H9 (cell line): ENCODE measurements at regions not wholly inside any gene's neighbourhood (a gene's known extent, or its start where the extent isn't known, plus 50 kb on each side); places are given as distances from the start of the nearest gene placed in this dataset.

Experiments used
- DNase-seq: peaks from one replicate; pipeline ENCODE4 v3.0.0-alpha.2; 2017
- H2AFZ ChIP-seq: one replicate; pipeline ENCODE4 v1.6.1; 2013; ENCODE audit warnings: mild to moderate bottlenecking, low read length, control low read depth, moderate library complexity
- H2AK5ac ChIP-seq: 2 replicates; pipeline ENCODE4 v1.6.1; 2013; ENCODE audit warnings: low read length, control low read depth, mixed read lengths; ENCODE audit not compliant: insufficient read length
- H2BK120ac ChIP-seq: one replicate; pipeline ENCODE4 v1.6.1; 2013; ENCODE audit warnings: low read depth, mild to moderate bottlenecking, low read length, control low read depth, inconsistent platforms; ENCODE audit not compliant: poor library complexity, severe bottlenecking
- H2BK12ac ChIP-seq: 2 replicates; pipeline ENCODE4 v1.6.1; 2013; ENCODE audit warnings: low read length, control low read depth, mixed read lengths, low read depth; ENCODE audit not compliant: insufficient read length
- H2BK15ac ChIP-seq: 2 replicates; pipeline ENCODE4 v1.6.1; 2013; ENCODE audit warnings: low read depth, low read length, control low read depth
- H2BK20ac ChIP-seq: one replicate; pipeline ENCODE4 v1.6.1; 2013; ENCODE audit warnings: low read depth, mild to moderate bottlenecking, low read length, control low read depth, inconsistent platforms; ENCODE audit not compliant: poor library complexity, severe bottlenecking
- H2BK5ac ChIP-seq: 2 replicates; pipeline ENCODE4 v1.6.1; 2013; ENCODE audit warnings: low read length, control low read depth, mixed read lengths; ENCODE audit not compliant: insufficient read length
- H3K14ac ChIP-seq: 2 replicates; pipeline ENCODE4 v1.6.1; 2013; ENCODE audit warnings: low read length, control low read depth; ENCODE audit not compliant: insufficient read depth
- H3K18ac ChIP-seq: 2 replicates; pipeline ENCODE4 v1.6.1; 2013; ENCODE audit warnings: low read depth, mild to moderate bottlenecking, mixed read lengths, low read length, control low read depth; ENCODE audit not compliant: insufficient read length
- H3K23ac ChIP-seq: 2 replicates; pipeline ENCODE4 v1.6.1; 2013; ENCODE audit warnings: low read length, control low read depth, mixed read lengths, low read depth; ENCODE audit not compliant: insufficient read length
- H3K23me2 ChIP-seq: 2 replicates; pipeline ENCODE4 v1.6.1; 2013; ENCODE audit warnings: low read depth, mild to moderate bottlenecking, mixed read lengths, low read length, control low read depth; ENCODE audit not compliant: insufficient read length, poor library complexity, severe bottlenecking
- H3K27ac ChIP-seq: 2 replicates; pipeline ENCODE4 v1.5.1; 2013; ENCODE audit warnings: low read length, control low read depth, mixed read lengths, low read depth; ENCODE audit not compliant: insufficient read length
- H3K27me3 ChIP-seq: 2 replicates; pipeline ENCODE4 v1.6.1; 2013; ENCODE audit warnings: low read length, control low read depth, inconsistent platforms; ENCODE audit not compliant: insufficient read depth
- H3K4ac ChIP-seq: 2 replicates; pipeline ENCODE4 v1.6.1; 2013; ENCODE audit warnings: low read depth, mild to moderate bottlenecking, control low read depth, inconsistent platforms, low read length, moderate library complexity
- H3K4me1 ChIP-seq: 2 replicates; pipeline ENCODE4 v1.6.1; 2013; ENCODE audit warnings: low read length, control low read depth, inconsistent platforms; ENCODE audit not compliant: insufficient read depth
- H3K4me2 ChIP-seq: 2 replicates; pipeline ENCODE4 v1.6.1; 2013; ENCODE audit warnings: low read length, control low read depth, mixed read lengths; ENCODE audit not compliant: insufficient read length, insufficient read depth
- H3K56ac ChIP-seq: 2 replicates; pipeline ENCODE4 v1.6.1; 2013; ENCODE audit warnings: low read depth, mild to moderate bottlenecking, mixed read lengths, low read length, control low read depth; ENCODE audit not compliant: insufficient read length
- H3K79me1 ChIP-seq: 2 replicates; pipeline ENCODE4 v1.6.1; 2013; ENCODE audit warnings: low read depth, mild to moderate bottlenecking, moderate library complexity, low read length, control low read depth, inconsistent platforms; ENCODE audit not compliant: insufficient read depth, poor library complexity, severe bottlenecking
- H3K79me2 ChIP-seq: 2 replicates; pipeline ENCODE4 v1.6.1; 2013; ENCODE audit warnings: low read length, control low read depth, inconsistent platforms; ENCODE audit not compliant: insufficient read depth
- H3K9ac ChIP-seq: 2 replicates; pipeline ENCODE4 v1.6.1; 2013; ENCODE audit warnings: low read length, control low read depth, mixed read lengths; ENCODE audit not compliant: insufficient read length; ENCODE audit errors: extremely low read depth
- H3K9me3 ChIP-seq: one replicate; pipeline ENCODE4 v1.6.1; 2013; ENCODE audit warnings: low read depth, low read length, inconsistent platforms; ENCODE audit not compliant: control insufficient read depth
- H3T11ph ChIP-seq: one replicate; pipeline ENCODE4 v1.6.1; 2013; ENCODE audit warnings: mild to moderate bottlenecking, low read length, control low read depth, inconsistent platforms
- H4K20me1 ChIP-seq: one replicate; pipeline ENCODE4 v1.6.1; 2013; ENCODE audit not compliant: control insufficient read depth, insufficient read length, insufficient read depth
- H4K5ac ChIP-seq: 2 replicates; pipeline ENCODE4 v1.6.1; 2013; ENCODE audit warnings: low read depth, mild to moderate bottlenecking, mixed read lengths, low read length, control low read depth; ENCODE audit not compliant: insufficient read length
- H4K8ac ChIP-seq: replicated peaks from 2 replicates; pipeline ENCODE4 v1.6.1; 2013; ENCODE audit warnings: low read length, control low read depth, mixed read lengths, low read depth; ENCODE audit not compliant: insufficient read length
- H4K91ac ChIP-seq: 2 replicates; pipeline ENCODE4 v1.6.1; 2013; ENCODE audit warnings: low read depth, mild to moderate bottlenecking, moderate library complexity, mixed read lengths, low read length, control low read depth; ENCODE audit not compliant: insufficient read length
- H3K27ac Mint-ChIP-seq, 3 experiments: 2 replicates in 2 of 3; 3 replicates in 1 of 3; pipeline ENCODE4 v1.8.0; 2020 to 2021; ENCODE audit warnings: mixed read lengths in 3 of 3, mild to moderate bottlenecking in 1 of 3, moderate library complexity in 1 of 3
- H3K27me3 Mint-ChIP-seq: 2 replicates; pipeline ENCODE4 v1.8.0; 2021; ENCODE audit warnings: low read depth, mild to moderate bottlenecking, moderate library complexity, mixed read lengths
- H3K36me3 Mint-ChIP-seq, 3 experiments: 2 replicates in 2 of 3; 3 replicates in 1 of 3; pipeline ENCODE4 v1.8.0; 2020 to 2021; ENCODE audit warnings: low read depth in 3 of 3, mixed read lengths in 3 of 3; ENCODE audit not compliant: insufficient read depth in 1 of 3
- H3K4me1 Mint-ChIP-seq, 2 experiments: 2 replicates each; pipeline ENCODE4 v1.8.0; 2020; ENCODE audit warnings: mixed read lengths in 2 of 2
- H3K4me3 Mint-ChIP-seq, 2 experiments: 2 replicates in 1 of 2; 3 replicates in 1 of 2; pipeline ENCODE4 v1.8.0; 2020 to 2021; ENCODE audit warnings: mild to moderate bottlenecking in 2 of 2, mixed read lengths in 2 of 2, moderate library complexity in 1 of 2
- H3K9me3 Mint-ChIP-seq, 2 experiments: 2 replicates in 1 of 2; 3 replicates in 1 of 2; pipeline ENCODE4 v1.8.0; 2020; ENCODE audit warnings: mild to moderate bottlenecking in 2 of 2, mixed read lengths in 2 of 2, moderate library complexity in 1 of 2
- CTCF ChIP-seq: fragments of 200-600 bp; sonication (generic); conservative IDR thresholded peaks from 3 replicates; pipeline ENCODE4 v1.8.0; 2021; ENCODE audit warnings: antibody characterized with exemption, mild to moderate bottlenecking
- WGBS: extraction: QIAGEN DNeasy Blood & Tissue Kit; methylation state at CpG from one replicate; pipeline ENCODE4 v1.1.7; 2013; ENCODE audit warnings: missing lambda C conversion rate, low lambda C conversion rate, mixed read lengths; ENCODE audit not compliant: insufficient read length; ENCODE audit errors: extremely low coverage; 5-methylcytosine and 5-hydroxymethylcytosine counted together

- Histone ChIP-seq H3K9me3 (no peaks in the 10 kb centered on the region), H3K27ac (no peak overlapping the region), H2AFZ (no peak overlapping the region), H3K23ac (no peak overlapping the region), H2BK5ac (no peak overlapping the region), H3K9ac (no peak overlapping the region), H4K8ac (no peak overlapping the region), H3K4ac (no peak overlapping the region), H3K23me2 (no peaks in the 10 kb centered on the region), H3K56ac (no peak overlapping the region), H3K14ac (no peak overlapping the region), H2BK120ac (no peak overlapping the region), H4K20me1 (no peaks in the 10 kb centered on the region), H3K4me1 (no peaks in the 10 kb centered on the region), H3K18ac (no peak overlapping the region), H4K91ac (no peak overlapping the region), H2BK12ac (no peak overlapping the region), H3K27me3 (no peaks in the 10 kb centered on the region), H2BK20ac (no peak overlapping the region), H3K79me1 (no peaks in the 10 kb centered on the region), H2AK5ac (no peak overlapping the region), H3K4me2 (no peak overlapping the region), H2BK15ac (no peak overlapping the region), H4K5ac (no peak overlapping the region), H3K79me2 (no peaks in the 10 kb centered on the region), H3T11ph (no peak overlapping the region)
- no peak for DNase-seq
- no peak for TF ChIP-seq CTCF
- H3K4me1 Mint-ChIP-seq = peaks cover 0 to 6% of the 10 kb centered on the region in 2 experiments; a peak in 1 of 4 replicates
- no peaks in the 10 kb centered on the region for H3K36me3 Mint-ChIP-seq
- WGBS = no CpG with 5 or more reads among the region's 1 CpG
- no peak overlapping the region for H3K27ac Mint-ChIP-seq
- no peaks in the 10 kb centered on the region; a peak in 1 of 5 replicates for H3K9me3 Mint-ChIP-seq
- no peak overlapping the region for H3K4me3 Mint-ChIP-seq
- peaks cover 8% of the 10 kb centered on the region for H3K27me3 Mint-ChIP-seq
Observed at GRCh38 chr3:10683106-10683505, 132.9 kb upstream of the SLC6A11 start.
